SU-DHL-6 (cell line): ENCODE measurements at regions not wholly inside any gene's neighbourhood (a gene's known extent, or its start where the extent isn't known, plus 50 kb on each side); places are given as distances from the start of the nearest gene placed in this dataset.

Experiments
- H2AFZ ChIP-seq: fragments of 200-600 bp; sonication (generic); 2 replicates; pipeline ENCODE4 v1.6.1; 2014; ENCODE audit warnings: low read depth, mild to moderate bottlenecking, moderate library complexity, mixed read lengths, antibody characterized with exemption, low read length; ENCODE audit not compliant: severe bottlenecking
- H3F3A ChIP-seq: fragments of 200-600 bp; shearing (Covaris generic); 2 replicates; pipeline ENCODE4 v1.6.0; 2016; ENCODE audit warnings: antibody characterized with exemption, mild to moderate bottlenecking; ENCODE audit not compliant: insufficient read depth
- H3K27ac ChIP-seq: fragments of 200-600 bp; sonication (generic); 2 replicates; pipeline ENCODE4 v1.5.1; 2016; ENCODE audit warnings: low read depth, mild to moderate bottlenecking, low read length, moderate library complexity, mixed read lengths
- H3K27me3 ChIP-seq: fragments of 200-600 bp; sonication (generic), shearing (Covaris generic); 2 replicates; pipeline ENCODE4 v1.6.0; 2014; ENCODE audit warnings: mild to moderate bottlenecking, low read length
- H3K36me3 ChIP-seq: fragments of 200-600 bp; sonication (generic); 2 replicates; pipeline ENCODE4 v1.6.1; 2014; ENCODE audit warnings: mild to moderate bottlenecking, low read length, mixed read lengths
- H3K4me2 ChIP-seq: fragments of 300-600, 200-600 bp; shearing (Covaris generic), sonication (generic); 2 replicates; pipeline ENCODE4 v1.6.0; 2014; ENCODE audit warnings: low read length, low read depth, mild to moderate bottlenecking; ENCODE audit not compliant: poor library complexity, severe bottlenecking
- H3K4me3 ChIP-seq: fragments of 200-600 bp; sonication (generic); 2 replicates; pipeline ENCODE4 v1.5.1; 2014; ENCODE audit warnings: antibody characterized with exemption, low read length, mild to moderate bottlenecking, mixed read lengths; ENCODE audit not compliant: insufficient read depth, poor library complexity, severe bottlenecking
- H3K79me2 ChIP-seq: fragments of 200-600 bp; sonication (generic); 2 replicates; pipeline ENCODE4 v1.6.1; 2014; ENCODE audit warnings: mild to moderate bottlenecking, low read length, moderate library complexity; ENCODE audit not compliant: insufficient read depth
- H3K9ac ChIP-seq: fragments of 200-600 bp; sonication (generic); 2 replicates; pipeline ENCODE4 v1.7.0; 2014; ENCODE audit warnings: mild to moderate bottlenecking, low read length
- H3K9me2 ChIP-seq: fragments of 200-600 bp; sonication (generic); replicated peaks from 2 replicates; pipeline ENCODE4 v1.6.1; 2014; ENCODE audit warnings: low read length; ENCODE audit not compliant: insufficient read depth
- H3K9me3 ChIP-seq: fragments of 200-600 bp; sonication (generic); 2 replicates; pipeline ENCODE4 v1.6.1; 2014; ENCODE audit warnings: low read length, mixed read lengths; ENCODE audit not compliant: insufficient read depth
- H4K20me1 ChIP-seq: fragments of 200-600 bp; sonication (generic); 2 replicates; pipeline ENCODE4 v1.6.1; 2014; ENCODE audit warnings: low read depth, mild to moderate bottlenecking, antibody characterized with exemption, low read length, moderate library complexity, mixed read lengths
- EZH2phosphoT487 ChIP-seq: fragments of 200-600 bp; sonication (generic), shearing (Covaris generic); conservative IDR thresholded peaks from 2 replicates; pipeline ENCODE4 v1.6.1; 2018; ENCODE audit warnings: mild to moderate bottlenecking, antibody characterized with exemption, low read length, moderate library complexity, mixed read lengths
- TF ChIP-seq, protein P1 (sequence below): fragments of 200-600 bp; sonication (generic); IDR thresholded peaks from one replicate; pipeline ENCODE4 v1.5.1; 2017; ENCODE audit warnings: antibody characterized with exemption, mild to moderate bottlenecking, low read length, moderate library complexity; ENCODE audit not compliant: insufficient read depth, poor library complexity, severe bottlenecking

GRCh38 chr3:31166249-31166885 is 271.9 kb upstream of the GADL1 start:
- no peak overlapping the region for H3K9ac ChIP-seq

DNA sequence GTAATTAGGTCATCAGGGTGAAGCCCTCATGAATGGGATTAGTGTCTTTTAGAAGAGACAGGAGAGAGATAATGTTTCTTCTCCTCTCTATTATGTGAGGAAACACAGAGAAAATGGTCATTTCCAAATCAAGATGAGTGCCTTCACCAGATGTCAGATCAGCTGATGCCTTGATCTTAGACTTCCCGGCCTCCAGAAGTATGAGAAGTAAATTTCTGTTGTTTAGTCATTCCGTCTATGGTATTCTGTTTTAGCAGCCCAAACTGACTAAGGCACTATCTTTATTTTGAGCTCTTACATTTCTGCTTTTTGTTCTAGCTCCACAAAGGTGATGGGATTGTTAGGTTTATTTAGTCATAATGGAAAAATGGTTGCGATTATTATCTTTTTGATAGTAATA is 273.2 kb upstream of the GADL1 start:
- Histone ChIP-seq H3K9ac (no peak overlapping the region), H3K36me3 (no peaks in the 10 kb centered on the region), H3K27me3 (no peaks in the 10 kb centered on the region), H4K20me1 (no peaks in the 10 kb centered on the region), H3K9me2 (no peaks in the 10 kb centered on the region), H3F3A (no peaks in the 10 kb centered on the region), H2AFZ (no peak overlapping the region), H3K9me3 (no peaks in the 10 kb centered on the region), H3K27ac (no peak overlapping the region), H3K79me2 (no peaks in the 10 kb centered on the region), H3K4me2 (no peak overlapping the region), H3K4me3 (no peak overlapping the region)
- TF ChIP-seq EZH2phosphoT487 = no peak
- TF ChIP-seq, protein P1, sequence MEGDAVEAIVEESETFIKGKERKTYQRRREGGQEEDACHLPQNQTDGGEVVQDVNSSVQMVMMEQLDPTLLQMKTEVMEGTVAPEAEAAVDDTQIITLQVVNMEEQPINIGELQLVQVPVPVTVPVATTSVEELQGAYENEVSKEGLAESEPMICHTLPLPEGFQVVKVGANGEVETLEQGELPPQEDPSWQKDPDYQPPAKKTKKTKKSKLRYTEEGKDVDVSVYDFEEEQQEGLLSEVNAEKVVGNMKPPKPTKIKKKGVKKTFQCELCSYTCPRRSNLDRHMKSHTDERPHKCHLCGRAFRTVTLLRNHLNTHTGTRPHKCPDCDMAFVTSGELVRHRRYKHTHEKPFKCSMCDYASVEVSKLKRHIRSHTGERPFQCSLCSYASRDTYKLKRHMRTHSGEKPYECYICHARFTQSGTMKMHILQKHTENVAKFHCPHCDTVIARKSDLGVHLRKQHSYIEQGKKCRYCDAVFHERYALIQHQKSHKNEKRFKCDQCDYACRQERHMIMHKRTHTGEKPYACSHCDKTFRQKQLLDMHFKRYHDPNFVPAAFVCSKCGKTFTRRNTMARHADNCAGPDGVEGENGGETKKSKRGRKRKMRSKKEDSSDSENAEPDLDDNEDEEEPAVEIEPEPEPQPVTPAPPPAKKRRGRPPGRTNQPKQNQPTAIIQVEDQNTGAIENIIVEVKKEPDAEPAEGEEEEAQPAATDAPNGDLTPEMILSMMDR = no peak

More at GRCh38 chr3:31166249-31166885, 271.9 kb upstream of the GADL1 start:
- H3F3A ChIP-seq = no peaks in the 10 kb centered on the region
- no peaks in the 10 kb centered on the region for H4K20me1 ChIP-seq
- H3K4me3 ChIP-seq = no peak overlapping the region
- H3K27ac ChIP-seq = no peak overlapping the region
- no peaks in the 10 kb centered on the region for H3K36me3 ChIP-seq
- H3K4me2 ChIP-seq = no peak overlapping the region
- no peaks in the 10 kb centered on the region for H3K9me3 ChIP-seq
- no peak overlapping the region for H2AFZ ChIP-seq
- no peaks in the 10 kb centered on the region for H3K9me2 ChIP-seq
- no peaks in the 10 kb centered on the region for H3K79me2 ChIP-seq
- no peaks in the 10 kb centered on the region for H3K27me3 ChIP-seq
- TF ChIP-seq, protein P1 = no peak
- no peak for TF ChIP-seq EZH2phosphoT487

GRCh38 chr3:31170932-31171670 is 276.6 kb upstream of the GADL1 start:
- Histone ChIP-seq H3K27ac (no peak overlapping the region), H3K9me2 (no peaks in the 10 kb centered on the region), H3F3A (no peaks in the 10 kb centered on the region), H3K79me2 (no peaks in the 10 kb centered on the region), H3K4me2 (no peak overlapping the region), H3K4me3 (no peak overlapping the region), H4K20me1 (no peaks in the 10 kb centered on the region), H3K27me3 (no peaks in the 10 kb centered on the region), H2AFZ (no peak overlapping the region), H3K9me3 (no peaks in the 10 kb centered on the region), H3K9ac (no peak overlapping the region), H3K36me3 (no peaks in the 10 kb centered on the region)
- TF ChIP-seq EZH2phosphoT487 = no peak
- TF ChIP-seq, protein P1 = no peak
